Loucy (cell line): ENCODE measurements at regions not wholly inside any gene's neighbourhood (a gene's known extent, or its start where the extent isn't known, plus 50 kb on each side); places are given as distances from the start of the nearest gene placed in this dataset.

Experiments used
- H2AFZ ChIP-seq: fragments of 200-600 bp; sonication (generic); 2 replicates; pipeline ENCODE4 v1.6.0; 2016; ENCODE audit warnings: antibody characterized with exemption, mild to moderate bottlenecking, low read length, moderate library complexity
- H3F3A ChIP-seq: fragments of 200-600 bp; 2 replicates; pipeline ENCODE4 v1.6.0; 2016; ENCODE audit warnings: antibody characterized with exemption, low read depth, mild to moderate bottlenecking
- H3K27me3 ChIP-seq: fragments of 200-600 bp; sonication (generic); 2 replicates; pipeline ENCODE4 v1.6.1; 2014; ENCODE audit warnings: low read length, mild to moderate bottlenecking; ENCODE audit not compliant: insufficient read depth, poor library complexity, severe bottlenecking
- H3K36me3 ChIP-seq: fragments of 200-600 bp; sonication (generic); 2 replicates; pipeline ENCODE4 v1.6.1; 2016; ENCODE audit warnings: low read length; ENCODE audit not compliant: insufficient read depth
- H3K4me1 ChIP-seq: fragments of 200-600 bp; sonication (generic); 2 replicates; pipeline ENCODE4 v1.5.1; 2014; ENCODE audit warnings: low read length, mild to moderate bottlenecking; ENCODE audit not compliant: insufficient read depth, poor library complexity, severe bottlenecking
- H3K4me2 ChIP-seq: fragments of 200-600 bp; sonication (generic); 2 replicates; pipeline ENCODE4 v1.6.0; 2014; ENCODE audit warnings: antibody characterized with exemption, low read length, low read depth, mild to moderate bottlenecking; ENCODE audit not compliant: poor library complexity, severe bottlenecking
- H3K4me3 ChIP-seq: fragments of 200-600 bp; sonication (generic); 2 replicates; pipeline ENCODE4 v1.5.1; 2014; ENCODE audit warnings: low read length, mild to moderate bottlenecking, mixed read lengths; ENCODE audit not compliant: poor library complexity, severe bottlenecking
- H3K79me2 ChIP-seq: fragments of 200-600 bp; sonication (generic); 2 replicates; pipeline ENCODE4 v1.6.1; 2014; ENCODE audit warnings: low read length; ENCODE audit not compliant: insufficient read depth
- H3K9ac ChIP-seq: fragments of 200-600 bp; sonication (generic); 2 replicates; pipeline ENCODE4 v1.6.0; 2014; ENCODE audit warnings: mild to moderate bottlenecking, low read depth, low read length, moderate library complexity; ENCODE audit not compliant: poor library complexity, severe bottlenecking
- H3K9me2 ChIP-seq: fragments of 200-600 bp; sonication (generic); replicated peaks from 2 replicates; pipeline ENCODE4 v1.6.1; 2016; ENCODE audit warnings: low read depth, low read length, mixed read lengths
- H3K9me3 ChIP-seq: fragments of 200-600 bp; sonication (generic); 2 replicates; pipeline ENCODE4 v1.6.1; 2014; ENCODE audit warnings: mild to moderate bottlenecking, antibody characterized with exemption, low read length, low read depth; ENCODE audit not compliant: insufficient read depth
- H4K20me1 ChIP-seq: fragments of 200-600 bp; sonication (generic); 2 replicates; pipeline ENCODE4 v1.6.0; 2014; ENCODE audit warnings: antibody characterized with exemption, low read length, mild to moderate bottlenecking; ENCODE audit not compliant: insufficient read depth, poor library complexity, severe bottlenecking
- CTCF ChIP-seq: fragments of 200-600 bp; sonication (generic); conservative IDR thresholded peaks from 2 replicates; pipeline ENCODE4 v1.5.1; 2014; ENCODE audit warnings: mild to moderate bottlenecking, antibody characterized with exemption, low read length
- EZH2phosphoT487 ChIP-seq: fragments of 200-600 bp; IDR thresholded peaks from 2 replicates; pipeline ENCODE4 v1.6.1; 2018; ENCODE audit warnings: antibody characterized with exemption, mild to moderate bottlenecking, moderate library complexity, borderline replicate concordance

- H3K36me3 ChIP-seq, result no peaks in the 10 kb centered on the region
- H3F3A ChIP-seq, result no peaks in the 10 kb centered on the region
- no peaks in the 10 kb centered on the region for H3K9me2 ChIP-seq
- no peak overlapping the region for H3K4me2 ChIP-seq
- H3K4me1 ChIP-seq, result no peaks in the 10 kb centered on the region
- H3K27me3 ChIP-seq, result no peaks in the 10 kb centered on the region
- TF ChIP-seq CTCF, result no peak
- no peak for TF ChIP-seq EZH2phosphoT487
- H3K79me2 ChIP-seq, result no peaks in the 10 kb centered on the region
- H2AFZ ChIP-seq, result no peak overlapping the region
- H3K9me3 ChIP-seq, result no peaks in the 10 kb centered on the region
- H3K9ac ChIP-seq, result no peak overlapping the region
- H3K4me3 ChIP-seq, result no peak overlapping the region
- no peaks in the 10 kb centered on the region for H4K20me1 ChIP-seq
Measured at GRCh38 chr4:124565371-124565770, 147.2 kb downstream of the ANKRD50 start.

GRCh38 chr4:124566030-124566429 is 146.5 kb downstream of the ANKRD50 start:
- Histone ChIP-seq H3K9ac (no peak overlapping the region), H3F3A (no peaks in the 10 kb centered on the region), H3K4me1 (no peaks in the 10 kb centered on the region), H3K4me3 (no peak overlapping the region), H3K79me2 (no peaks in the 10 kb centered on the region), H3K27me3 (no peaks in the 10 kb centered on the region), H3K9me3 (no peaks in the 10 kb centered on the region), H4K20me1 (no peaks in the 10 kb centered on the region), H2AFZ (no peak overlapping the region), H3K36me3 (no peaks in the 10 kb centered on the region), H3K9me2 (no peaks in the 10 kb centered on the region), H3K4me2 (no peak overlapping the region)
- TF ChIP-seq CTCF (no peak), EZH2phosphoT487 (no peak)

- H3K9me2 ChIP-seq, result no peaks in the 10 kb centered on the region
- no peaks in the 10 kb centered on the region for H3K36me3 ChIP-seq
- no peak overlapping the region for H2AFZ ChIP-seq
- no peaks in the 10 kb centered on the region for H4K20me1 ChIP-seq
- H3K27me3 ChIP-seq, result no peaks in the 10 kb centered on the region
- H3K9me3 ChIP-seq, result peaks cover 1% of the 10 kb centered on the region; the same call in 1 of the 2 replicates
- H3K9ac ChIP-seq, result no peak overlapping the region
- H3F3A ChIP-seq, result no peaks in the 10 kb centered on the region
- no peak overlapping the region for H3K4me3 ChIP-seq
- H3K4me1 ChIP-seq, result no peaks in the 10 kb centered on the region
- no peak overlapping the region for H3K4me2 ChIP-seq
- TF ChIP-seq CTCF, result no peak
- no peak for TF ChIP-seq EZH2phosphoT487
- H3K79me2 ChIP-seq, result no peaks in the 10 kb centered on the region
Measured at GRCh38 chr4:124573056-124573455, 139.5 kb downstream of the ANKRD50 start.
